ENCODE measurements at regions not wholly inside any gene's neighbourhood (a gene's known extent, or its start where the extent isn't known, plus 50 kb on each side); places are given as distances from the start of the nearest gene placed in this dataset.

GRCh38 chr2:67724261-67724660, 327.1 kb downstream of the ETAA1 start:
- TF ChIP-seq, protein P1, sequence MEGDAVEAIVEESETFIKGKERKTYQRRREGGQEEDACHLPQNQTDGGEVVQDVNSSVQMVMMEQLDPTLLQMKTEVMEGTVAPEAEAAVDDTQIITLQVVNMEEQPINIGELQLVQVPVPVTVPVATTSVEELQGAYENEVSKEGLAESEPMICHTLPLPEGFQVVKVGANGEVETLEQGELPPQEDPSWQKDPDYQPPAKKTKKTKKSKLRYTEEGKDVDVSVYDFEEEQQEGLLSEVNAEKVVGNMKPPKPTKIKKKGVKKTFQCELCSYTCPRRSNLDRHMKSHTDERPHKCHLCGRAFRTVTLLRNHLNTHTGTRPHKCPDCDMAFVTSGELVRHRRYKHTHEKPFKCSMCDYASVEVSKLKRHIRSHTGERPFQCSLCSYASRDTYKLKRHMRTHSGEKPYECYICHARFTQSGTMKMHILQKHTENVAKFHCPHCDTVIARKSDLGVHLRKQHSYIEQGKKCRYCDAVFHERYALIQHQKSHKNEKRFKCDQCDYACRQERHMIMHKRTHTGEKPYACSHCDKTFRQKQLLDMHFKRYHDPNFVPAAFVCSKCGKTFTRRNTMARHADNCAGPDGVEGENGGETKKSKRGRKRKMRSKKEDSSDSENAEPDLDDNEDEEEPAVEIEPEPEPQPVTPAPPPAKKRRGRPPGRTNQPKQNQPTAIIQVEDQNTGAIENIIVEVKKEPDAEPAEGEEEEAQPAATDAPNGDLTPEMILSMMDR (IDR thresholded peaks at IDR 0.05; ENCODE audit: extremely low read depth in 1 of 2, insufficient read depth in 1 of 2, low read depth in 1 of 2, low read length in 2 of 2): no peak
- TF ChIP-seq, protein P2, sequence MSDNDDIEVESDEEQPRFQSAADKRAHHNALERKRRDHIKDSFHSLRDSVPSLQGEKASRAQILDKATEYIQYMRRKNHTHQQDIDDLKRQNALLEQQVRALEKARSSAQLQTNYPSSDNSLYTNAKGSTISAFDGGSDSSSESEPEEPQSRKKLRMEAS (IDR thresholded peaks at IDR 0.05; ENCODE audit: insufficient read depth, insufficient read length): no peak
- no peak for TF ChIP-seq POLR2A (IDR thresholded peaks at IDR 0.05; ENCODE audit: low read depth, low read length)
